GM19467 (cell line): ENCODE measurements at regions not wholly inside any gene's neighbourhood (a gene's known extent, or its start where the extent isn't known, plus 50 kb on each side); places are given as distances from the start of the nearest gene placed in this dataset.

ENCODE experiments used
- ATAC-seq: cut with Tn5 transposase; IDR thresholded peaks from one replicate; pipeline ENCODE4 v1.9.1; 2021; ENCODE audit warnings: mild to moderate bottlenecking, moderate library complexity; ENCODE audit not compliant: unreplicated experiment

DNA sequence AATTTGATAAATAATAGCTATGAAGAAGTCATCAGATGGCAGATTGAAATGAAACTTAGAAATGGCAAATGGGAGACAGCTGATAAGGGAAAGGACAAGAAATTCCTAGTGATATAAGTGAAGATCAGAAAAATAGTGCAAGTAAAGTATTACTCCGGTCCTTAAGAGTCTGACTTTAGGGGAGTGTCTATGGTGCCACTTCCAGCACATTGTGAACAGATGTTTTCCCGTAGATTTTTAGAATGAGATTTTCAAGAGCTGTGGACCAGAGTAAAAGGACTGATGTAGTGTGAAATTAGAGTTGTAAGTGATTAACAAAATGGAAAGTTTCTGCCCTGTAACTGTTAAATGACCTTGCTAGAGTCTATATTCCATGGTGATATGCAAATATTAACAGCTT, 974.8 kb upstream of the TENM4 start:
- no peak for ATAC-seq

DNA sequence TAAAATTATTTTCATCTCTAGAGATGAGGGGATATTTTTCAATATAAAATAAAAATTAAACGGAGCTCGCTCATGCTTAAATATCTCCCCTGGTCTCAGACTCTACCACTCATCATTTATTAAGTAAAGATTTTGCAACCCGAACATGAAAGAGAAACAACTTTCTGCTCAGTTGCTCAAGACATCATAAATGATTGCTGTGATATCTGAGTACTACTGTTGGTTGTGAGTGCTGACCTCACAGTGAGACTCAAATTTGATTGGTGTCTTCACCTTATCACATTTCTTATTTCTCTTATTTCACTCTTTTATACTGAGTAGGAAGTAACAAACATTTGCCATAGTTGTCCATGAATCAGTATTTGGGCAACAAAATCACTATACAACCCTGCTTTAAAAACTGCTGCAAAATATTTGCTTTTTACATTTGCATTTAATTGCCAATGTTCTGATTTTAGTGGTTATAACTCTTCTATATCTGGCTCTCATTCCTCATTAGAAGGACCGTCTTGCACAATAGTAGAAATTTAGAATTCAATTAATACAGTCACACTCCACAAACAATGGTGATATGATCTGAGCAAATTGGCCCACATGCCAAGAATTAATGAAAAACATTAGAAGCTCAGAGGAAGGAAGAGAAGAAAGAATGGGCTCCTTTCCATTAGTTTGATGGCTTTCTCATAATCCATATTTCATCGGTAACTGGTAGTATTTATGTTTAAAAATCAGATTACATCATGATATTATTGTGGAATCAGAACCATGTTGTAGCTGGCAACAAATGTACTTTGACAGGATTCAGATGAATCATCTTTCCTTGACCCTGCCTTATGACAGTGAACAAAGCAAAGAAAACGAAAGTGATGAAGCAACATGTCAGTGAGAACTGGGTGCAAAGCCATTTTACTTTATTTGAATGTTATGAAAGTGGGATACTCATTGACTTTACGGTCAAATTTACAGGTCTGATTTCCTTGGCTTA, 973.6 kb upstream of the TENM4 start:
- ATAC-seq = no peak

DNA sequence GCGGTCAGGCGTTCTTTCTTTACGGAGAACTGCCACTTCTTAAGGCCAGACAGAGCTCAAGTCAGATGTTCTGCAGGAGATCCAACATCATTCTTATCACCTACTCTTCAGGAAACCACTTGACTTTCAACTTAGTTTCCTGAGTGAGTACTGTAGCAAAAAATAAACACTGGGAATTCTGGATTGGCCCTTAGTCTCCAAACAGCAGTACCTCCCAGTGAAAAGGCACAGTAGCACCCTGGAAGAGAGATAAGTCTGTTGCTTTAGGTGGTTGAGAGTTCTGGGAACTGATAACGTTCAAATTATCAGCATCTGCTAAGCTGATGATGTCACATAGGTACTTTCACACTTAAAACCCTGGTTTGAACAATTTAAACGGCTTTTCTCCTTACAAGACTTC, 971.8 kb upstream of the TENM4 start:
- no peak for ATAC-seq

DNA sequence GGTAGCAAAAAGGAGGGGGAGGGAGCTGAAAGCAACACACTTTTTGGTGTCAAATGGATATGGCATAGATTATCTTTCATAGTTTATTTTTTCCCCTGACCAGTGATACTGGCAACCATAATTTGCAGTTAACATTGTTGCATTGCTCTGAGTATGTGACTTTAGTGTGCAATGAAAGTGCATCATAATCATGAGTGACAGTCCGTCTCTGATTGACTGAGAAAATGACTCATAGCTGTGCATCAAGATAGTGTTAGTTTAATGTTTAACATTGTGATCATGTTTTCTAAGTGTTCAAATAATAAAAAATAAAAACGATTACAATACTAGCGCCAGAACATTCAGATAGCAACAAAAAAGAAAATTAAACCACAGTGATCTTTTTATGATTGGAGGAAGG, 952.4 kb upstream of the TENM4 start:
- no peak for ATAC-seq

DNA sequence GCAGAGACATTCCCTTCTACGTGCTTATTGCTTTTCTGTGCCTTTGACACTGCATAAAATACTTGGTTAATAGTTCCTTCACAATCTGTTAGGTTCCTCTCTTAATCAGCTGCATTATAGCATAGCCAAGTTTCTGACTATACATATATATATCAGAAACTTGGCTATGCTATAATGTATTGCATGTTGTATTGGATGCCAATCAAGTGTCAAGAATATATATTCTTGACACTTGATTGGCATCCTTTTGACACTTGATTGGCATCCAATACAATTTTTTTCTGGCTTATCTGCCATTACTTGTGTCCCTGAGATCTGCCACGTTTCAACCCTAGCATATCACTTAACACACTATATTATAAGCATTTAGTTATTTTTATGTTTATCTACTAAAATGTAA, 949.7 kb upstream of the TENM4 start:
- ATAC-seq = no peak

DNA sequence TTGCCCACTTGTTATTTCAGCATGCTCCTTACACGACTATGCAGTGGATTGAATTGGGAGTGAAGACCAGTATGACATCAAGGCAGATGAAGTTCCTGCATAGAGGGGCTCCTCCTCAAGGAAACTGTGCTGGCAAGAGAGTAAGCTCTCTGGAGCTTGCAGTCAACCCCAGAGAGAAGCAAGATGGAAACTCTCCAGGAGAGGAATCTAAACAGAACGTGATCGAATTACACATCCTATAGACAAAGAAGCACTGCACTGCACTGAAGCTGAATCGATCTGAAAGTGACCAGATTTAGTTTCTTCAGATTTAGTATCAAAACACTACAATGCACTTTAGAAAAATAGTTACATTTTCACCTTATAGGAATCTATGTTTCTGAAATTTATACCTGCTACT, 947.7 kb upstream of the TENM4 start:
- ATAC-seq = no peak

DNA sequence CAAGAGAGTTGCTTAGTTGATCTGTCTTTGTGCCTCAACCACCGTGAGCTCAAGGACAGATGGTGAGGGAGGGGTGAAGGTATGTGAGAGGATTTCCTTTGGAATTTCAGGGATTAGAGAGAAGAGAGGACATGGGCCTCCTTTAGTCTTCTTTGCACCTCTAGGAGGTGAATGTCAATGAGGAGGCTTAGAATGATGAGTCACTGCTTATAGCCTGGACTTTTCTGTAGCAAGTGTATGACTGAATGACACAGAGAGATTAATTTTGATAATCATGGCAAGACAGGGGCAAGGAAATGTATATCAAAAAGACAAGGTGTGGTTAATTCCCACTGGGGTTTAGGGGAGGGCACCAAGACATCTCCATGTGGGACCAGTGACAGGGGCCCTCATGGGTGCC, 947.3 kb upstream of the TENM4 start:
- ATAC-seq = no peak

DNA sequence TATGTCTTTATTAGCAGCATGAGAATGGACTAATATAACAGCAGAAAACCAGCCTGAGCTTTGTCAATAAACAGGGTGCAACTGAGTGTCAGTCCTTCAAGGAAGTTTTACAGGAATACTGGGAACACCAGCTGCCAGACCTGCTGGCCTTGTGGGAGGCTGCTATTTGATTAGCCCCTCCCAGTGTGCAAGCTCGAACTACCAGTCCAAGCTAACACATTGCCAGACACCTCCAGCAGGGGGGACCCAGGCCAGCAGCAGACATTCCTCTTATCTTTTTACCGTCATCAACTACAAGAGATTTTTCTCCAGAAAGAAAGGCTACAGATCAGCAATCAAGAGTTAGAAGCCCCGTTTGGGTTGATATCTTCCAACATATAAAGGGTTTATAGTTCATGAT, 942.8 kb upstream of the TENM4 start:
- no peak for ATAC-seq

DNA sequence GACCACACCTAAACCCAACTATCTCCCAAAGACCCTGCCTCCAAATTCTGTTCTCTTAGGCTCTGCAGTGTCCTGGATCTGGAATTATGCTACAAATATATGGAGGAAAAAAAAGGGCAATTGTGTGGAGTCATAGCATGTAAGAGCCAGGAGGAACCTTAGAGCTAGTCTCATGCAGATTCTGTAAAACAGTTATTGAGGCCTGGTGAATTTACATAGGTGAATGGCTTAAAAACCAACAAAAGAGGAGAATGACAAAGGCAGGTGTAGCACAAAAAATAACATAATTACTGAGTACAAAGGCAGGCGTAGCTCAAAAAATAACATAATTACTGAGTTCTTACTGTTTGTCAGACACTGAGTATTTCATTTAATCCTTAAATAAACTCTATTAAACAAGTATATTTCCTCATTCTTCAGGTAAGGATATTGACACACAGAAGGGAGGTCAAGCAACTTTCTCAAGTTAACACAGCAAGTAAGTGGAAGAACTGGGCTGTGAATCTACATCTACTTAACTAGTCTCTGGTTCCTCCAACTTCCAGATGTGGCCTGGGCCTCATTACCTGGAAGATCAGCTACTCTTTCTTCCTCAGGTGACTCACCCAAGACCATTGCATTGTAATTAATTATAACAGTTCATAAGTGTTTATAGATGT, 938.9 kb upstream of the TENM4 start:
- no peak for ATAC-seq

DNA sequence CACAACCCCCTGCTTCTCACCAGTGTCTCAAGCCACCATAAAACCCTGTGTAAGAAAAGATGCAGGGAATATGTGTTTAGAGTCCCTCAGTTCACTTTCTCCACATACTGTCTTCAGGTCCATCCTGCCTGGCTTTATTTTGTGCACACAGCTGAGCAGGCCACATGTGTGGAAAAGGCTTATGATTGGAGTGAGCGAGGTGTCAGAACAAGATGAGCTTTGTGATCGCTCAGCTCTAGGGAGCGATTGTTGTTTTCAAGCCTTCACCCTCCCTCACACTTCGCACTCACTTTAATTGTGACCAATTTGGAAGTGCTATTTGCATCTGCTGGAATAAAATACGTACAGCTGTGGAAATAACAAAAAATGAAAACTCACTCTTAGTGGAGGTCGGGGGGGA, 931.1 kb upstream of the TENM4 start:
- ATAC-seq = no peak

DNA sequence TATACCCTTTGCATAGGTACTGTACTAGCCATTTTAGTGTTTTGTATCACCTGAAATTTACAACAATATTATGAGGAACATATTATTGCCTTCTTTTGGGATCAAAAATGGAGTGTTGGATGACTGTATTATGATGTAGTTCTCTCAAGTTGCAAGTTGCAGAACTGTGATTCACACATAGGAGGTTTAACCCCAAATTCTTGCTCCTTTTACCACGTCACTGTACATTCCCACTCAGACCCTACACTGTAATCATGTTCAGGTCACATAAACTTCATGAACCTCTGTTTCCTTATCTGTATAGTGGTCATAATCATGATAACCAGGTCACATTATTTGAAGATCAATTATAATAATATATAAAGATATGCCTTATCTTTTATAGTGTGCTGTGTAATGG, 925.1 kb upstream of the TENM4 start:
- no peak for ATAC-seq

DNA sequence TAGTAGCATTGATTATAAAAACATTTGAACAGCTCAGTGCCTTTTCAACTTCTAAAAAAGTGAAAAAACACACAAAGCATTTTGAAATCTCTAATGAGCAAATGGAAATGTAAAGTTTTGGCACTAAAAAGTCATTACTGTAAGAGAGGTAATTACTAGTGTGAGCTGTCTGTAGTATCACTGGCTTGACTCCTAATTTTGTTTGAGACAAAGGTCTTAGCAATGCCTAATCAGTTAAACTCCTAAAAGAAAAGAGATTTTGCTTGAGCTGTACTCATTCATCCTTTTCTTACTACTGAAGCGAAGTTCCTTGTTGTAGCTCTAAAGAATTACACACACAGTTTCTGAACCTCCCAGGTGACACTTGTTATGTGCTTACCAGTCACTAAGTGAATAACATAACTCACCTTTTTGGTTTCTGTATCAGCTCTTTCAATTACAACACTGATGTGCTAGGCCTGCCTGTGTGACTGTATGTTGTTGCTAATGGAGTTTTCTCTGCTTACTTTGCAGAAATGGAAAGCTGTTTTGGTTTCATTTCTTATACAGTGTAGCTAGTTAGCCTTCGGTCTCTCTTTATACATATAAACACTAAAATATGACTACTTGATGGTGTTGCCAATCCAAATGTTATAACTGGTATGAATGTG, 924.4 kb upstream of the TENM4 start:
- ATAC-seq = no peak

DNA sequence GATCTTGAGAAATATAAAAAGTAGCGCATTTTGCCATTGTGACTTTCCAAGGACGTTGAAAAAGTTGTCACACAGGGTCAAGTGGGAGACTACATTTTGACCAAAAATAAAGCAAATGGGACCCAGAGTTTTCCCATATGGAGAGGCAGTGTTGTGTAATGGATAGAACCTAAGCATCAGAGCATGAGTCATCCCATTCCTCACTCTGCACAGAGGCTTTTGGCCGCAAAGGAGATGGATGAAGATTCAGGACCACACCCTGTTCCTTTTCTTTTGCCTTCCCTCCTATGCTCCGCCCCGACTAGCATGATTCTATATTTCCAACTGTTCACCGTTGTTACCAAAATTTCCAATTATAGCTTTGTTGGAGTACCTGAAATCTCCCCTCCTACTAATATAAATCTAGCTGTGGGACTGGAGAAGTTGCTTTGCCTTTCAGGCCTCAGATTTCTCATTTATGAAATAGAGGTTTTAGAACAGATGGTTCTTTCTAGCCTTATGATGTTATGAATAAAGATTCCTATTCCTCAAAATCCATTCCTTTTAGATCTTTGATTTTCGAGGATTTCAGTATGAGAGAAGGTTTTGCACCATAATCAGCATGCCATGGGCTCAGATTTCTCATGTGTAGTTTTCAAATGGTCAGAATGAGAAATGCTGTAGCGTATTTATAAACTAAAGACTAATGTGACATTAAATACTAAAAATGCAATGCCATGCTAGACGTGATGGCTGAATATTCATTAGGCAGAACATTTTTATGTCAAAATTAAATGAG, 921.9 kb upstream of the TENM4 start:
- ATAC-seq = no peak

DNA sequence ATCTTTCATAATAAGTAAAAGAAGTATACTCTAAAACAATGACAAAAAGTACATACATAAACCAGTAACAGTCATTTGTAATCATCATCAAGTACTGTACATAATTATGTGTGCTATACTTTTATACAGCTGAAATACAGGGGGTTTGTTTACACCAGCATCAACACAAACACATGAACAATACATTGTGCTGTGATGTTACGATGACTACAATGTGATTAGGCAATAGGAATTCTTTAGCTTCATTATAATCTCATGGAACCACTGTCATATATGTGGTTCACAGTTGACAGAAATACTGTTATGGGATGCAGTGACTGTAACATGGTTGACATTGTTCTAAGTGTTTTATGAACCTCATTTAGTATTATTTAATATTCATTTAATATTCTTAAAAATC, 914.4 kb upstream of the TENM4 start:
- ATAC-seq = no peak

DNA sequence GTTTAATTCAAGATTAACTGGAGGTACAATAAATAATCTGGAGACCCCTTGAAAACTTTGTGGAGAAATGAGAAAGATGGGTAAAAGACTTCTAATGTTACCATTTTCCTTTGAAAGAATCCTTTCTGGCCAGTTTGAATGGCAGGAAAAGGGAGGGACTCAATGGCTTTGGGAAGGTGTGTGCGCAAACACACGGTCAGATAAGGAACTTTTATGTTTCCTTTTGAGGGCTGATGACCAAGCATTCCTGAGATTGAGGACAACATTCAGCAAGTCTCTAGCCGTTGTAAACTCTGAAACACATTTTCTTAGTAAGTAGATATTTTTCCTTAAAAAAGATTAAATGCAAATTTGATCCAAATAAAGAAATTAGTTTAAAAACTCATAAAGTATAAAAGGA, 909.7 kb upstream of the TENM4 start:
- ATAC-seq = no peak

DNA sequence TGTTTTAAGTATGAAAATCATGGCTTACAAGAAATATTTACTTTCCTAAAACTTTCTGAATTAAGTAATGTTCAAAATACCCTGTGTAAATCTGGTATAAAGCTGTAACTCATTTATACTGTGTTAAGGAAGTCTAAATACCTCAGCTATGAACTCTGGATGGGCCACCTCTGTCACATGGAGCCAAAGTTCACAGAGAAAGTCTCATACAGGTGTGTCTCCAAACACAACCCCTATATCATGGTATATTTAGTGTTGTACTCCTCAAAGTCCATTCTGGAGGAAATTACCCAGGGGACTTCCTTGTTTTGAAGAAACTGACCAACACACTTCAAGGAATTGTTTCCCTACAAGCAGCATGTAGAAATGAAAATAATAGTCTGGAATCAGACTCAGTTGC, 909.2 kb upstream of the TENM4 start:
- ATAC-seq = no peak

DNA sequence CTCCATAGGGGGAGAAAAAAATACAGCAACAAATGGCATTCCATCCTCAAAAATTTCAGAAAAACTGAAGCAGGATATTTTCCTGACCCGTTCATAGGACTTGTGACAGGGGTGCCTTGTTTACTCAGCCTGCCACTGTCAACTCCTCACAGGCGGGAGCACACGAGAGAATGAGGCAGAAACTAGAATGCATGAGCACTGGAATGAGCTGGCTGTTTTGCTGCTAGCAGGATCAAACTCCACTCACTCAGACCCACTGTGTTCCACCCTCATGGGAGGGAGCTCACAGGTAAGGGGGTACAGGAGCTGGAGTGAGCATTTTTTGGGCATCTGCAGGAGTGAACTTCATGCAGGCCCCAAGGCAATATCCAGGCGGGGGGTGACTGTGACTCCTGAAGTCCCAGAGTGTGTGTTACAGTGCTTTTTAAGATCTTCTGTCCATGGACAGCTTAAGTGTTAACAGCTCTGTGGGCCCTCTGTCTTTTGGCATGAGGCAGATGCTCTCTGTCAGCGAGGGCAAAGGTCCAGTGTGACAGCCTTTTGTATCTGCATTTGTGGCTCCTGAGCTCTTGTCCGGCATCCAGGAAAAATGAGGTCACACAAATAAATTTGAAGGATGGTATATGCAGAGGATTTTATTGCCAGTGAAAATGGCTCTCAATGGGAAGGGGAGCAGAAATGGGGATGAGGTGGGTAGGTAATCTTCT, 905.7 kb upstream of the TENM4 start:
- ATAC-seq = no peak

DNA sequence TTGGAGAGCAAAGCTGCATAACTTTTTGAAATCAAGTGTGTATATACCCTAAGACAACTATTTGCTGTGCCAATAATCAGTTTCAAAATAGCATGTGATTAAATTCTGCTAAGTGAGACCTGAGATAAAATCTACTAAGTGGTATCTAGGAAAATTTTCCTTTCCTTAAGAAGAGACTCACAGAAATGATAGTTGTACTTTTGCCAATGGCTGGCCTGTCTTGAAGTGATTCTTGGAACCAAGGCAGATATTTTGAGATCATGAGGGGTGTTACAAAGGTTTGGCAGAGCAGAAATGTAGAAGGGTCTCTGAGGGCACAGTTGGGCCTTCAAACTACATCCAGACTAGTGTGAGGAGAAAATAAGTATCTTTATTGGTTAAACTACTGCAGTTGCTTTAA, 902.6 kb upstream of the TENM4 start:
- no peak for ATAC-seq

DNA sequence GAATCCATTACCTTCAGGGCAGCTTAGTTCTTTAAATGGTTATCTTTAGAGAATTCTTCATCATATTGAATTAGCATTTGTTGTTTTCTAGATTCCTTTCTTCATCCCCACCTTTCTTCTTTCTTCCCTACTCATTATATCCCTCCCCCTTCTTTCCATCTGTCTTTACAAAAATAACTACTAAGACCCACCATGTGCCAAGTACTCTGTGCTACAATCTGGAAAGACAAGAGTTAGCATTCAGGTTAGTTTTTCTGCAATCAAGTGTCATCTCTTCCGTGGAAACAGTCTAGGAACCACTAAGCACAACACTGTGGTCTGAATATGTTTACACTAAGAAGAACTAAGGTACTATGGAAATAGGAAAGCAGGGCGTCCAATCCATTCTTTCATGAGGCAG, 897.4 kb upstream of the TENM4 start:
- ATAC-seq = no peak

DNA sequence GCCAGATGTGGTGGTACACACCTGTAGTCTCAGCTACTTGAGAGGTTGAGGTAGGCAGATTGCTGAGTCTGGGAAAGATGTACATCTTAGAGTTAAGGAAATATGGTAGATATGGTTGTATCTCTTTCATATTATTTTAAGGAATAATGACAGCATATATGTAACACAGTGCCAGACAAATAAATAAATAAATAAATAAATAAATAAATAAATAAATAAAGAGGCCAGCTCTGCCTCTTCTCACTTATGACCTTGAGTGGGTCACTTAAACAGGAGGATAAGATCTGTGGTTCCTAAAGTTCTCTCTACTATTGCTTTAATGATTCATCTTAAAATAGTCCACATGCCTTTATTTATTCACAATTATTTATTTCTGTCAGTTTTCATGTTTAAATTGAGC, 890.9 kb upstream of the TENM4 start:
- ATAC-seq = no peak

DNA sequence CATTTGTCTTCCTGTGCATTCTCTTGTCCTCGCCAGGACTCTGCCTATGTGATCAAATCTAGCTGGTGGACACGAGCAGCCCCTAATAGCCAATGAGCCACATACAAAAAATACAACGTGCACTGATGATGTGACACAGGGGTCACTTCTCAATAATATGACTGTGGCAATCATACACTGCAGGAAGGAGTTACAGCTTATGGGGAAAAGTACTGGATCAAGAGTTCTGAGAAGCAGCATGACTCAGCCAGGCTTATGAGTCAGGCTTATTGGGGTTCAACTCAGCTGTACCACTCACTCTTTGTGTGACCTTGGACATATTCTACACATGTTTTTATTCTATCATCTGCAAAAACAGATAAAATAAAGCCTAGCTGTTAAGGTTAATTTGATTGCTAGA, 889.4 kb upstream of the TENM4 start:
- no peak for ATAC-seq
